Hepatic stellate cell (primary cell): ENCODE measurements at regions not wholly inside any gene's neighbourhood (a gene's known extent, or its start where the extent isn't known, plus 50 kb on each side); places are given as distances from the start of the nearest gene placed in this dataset.
"Not testable (repeated sequence)": the region's sequence is repeated elsewhere in the genome, so short reads cannot be mapped to it uniquely, and the experiment has no call there.

Experiments used
- DNase-seq: peaks from one replicate; pipeline ENCODE4 v3.0.0; 2011; ENCODE audit warnings: low spot score

DNA sequence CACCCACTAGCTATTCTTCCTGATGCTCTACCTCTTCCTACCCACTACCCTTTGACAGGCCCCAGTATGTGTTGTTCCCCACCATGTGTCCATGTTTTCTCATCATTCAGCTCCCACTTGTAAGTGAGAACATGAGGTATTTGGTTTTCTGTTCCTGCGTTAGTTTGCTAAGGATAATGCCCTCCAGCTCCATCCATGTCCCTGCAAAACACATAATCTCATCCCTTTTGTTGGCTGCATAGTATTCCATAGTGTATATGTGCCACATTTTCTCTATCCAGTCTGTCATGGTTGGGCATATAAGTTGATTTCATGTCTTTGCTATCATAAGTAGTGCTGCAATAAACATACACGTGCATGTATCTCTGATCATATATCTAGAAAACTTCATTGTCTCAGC is 218.3 kb upstream of the STXBP5 start:
- no peak for DNase-seq

DNA sequence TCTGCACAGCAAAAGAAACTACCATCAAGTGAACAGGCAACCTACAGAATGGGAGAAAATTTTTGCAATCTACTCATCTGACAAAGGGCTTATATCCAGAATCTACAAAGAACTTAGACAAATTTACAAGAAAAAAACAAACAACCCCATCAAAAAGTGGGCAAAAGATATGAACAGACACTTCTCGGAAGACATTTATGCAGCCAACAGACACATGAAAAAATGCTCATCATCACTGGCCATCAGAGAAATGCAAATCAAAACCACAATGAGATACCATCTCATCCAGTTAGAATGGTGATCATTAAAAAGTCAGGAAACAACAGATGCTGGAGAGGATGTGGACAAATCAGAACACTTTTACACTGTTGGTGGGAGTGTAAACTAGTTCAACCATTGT is 216.3 kb upstream of the STXBP5 start:
- not testable (repeated sequence) for DNase-seq

DNA sequence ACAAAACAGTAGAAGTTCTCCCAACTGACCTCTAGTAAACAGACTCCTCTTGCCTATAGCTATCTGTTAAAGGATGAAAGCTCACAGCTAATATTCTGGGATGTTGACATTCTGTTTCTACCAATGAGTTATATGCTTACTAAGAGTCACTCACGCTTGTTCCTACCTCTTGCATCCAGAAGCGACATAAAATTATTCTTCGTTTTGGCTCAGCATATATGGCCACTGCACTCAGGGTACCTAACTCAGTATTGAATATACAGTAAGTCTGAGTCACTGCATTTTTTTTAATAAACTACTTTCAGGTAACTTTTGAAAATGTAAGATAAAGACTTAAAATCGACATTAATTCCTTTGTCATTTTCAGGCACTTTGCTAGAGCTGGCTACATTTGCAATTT is 214.4 kb upstream of the STXBP5 start:
- no peak for DNase-seq

DNA sequence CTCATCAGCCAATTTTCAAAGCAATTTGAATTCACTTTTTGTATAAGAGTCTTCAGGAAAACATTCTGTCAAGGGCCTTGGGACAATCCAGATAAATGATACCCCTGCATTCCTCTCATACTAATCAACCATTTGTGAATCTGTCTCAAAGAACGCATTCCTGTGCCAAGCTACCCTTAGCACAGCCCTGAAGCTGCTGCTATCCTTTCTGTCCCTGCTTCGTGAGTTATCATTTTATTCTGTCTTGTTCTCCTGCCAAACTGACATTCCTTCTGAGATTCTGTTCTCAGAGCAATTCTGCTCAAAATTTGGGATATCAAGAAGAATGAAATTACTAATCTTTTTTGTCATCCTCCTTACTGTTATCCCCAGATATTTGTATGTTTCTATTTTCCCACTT is 213.9 kb upstream of the STXBP5 start:
- peak; percentile 22 for DNase-seq

DNA sequence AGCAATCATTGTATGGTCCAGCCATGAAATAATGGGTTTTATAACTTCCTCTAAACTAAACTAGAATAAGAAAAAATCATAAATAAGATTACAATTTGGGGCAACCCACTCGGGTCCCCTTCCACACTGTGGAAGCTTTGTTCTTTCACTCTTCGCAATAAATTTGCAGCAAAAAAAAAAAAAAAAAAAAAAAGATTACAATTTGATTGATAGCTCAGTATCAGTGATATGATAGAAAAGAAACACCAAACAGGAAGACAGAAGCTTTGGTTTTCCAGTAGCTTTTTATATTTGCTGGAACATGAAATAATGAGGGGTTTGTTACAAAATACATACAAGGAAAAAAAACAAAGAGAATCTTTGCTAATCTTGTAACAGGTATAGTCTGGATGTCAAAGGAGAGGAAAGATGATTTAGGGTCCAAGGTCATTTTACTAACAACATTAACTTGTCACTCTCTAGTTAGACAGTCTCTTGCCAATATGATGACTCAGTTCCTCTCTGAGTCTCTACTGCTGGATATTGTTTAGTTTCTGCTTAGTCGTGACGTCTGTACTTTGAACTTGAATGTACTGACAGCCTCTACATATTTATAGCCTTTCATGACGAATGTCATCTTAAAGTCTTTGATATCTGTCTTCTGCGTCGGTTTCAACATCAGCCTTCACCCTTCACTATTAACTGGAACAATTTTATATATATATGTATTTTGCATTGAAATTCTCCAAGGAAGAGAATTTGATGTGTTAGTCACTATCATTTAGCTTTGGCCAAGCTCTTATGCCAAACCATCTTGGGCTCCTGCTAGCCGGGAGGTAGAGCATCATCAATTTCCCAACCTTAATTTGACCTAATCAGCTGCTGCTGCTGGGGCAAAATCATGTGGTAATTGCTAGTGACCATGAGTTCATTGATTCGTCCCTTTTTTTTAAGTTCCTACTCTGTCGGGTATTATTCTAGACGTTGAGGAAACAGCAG is 213.1 kb upstream of the STXBP5 start:
- DNase-seq: peak; percentile 26

DNA sequence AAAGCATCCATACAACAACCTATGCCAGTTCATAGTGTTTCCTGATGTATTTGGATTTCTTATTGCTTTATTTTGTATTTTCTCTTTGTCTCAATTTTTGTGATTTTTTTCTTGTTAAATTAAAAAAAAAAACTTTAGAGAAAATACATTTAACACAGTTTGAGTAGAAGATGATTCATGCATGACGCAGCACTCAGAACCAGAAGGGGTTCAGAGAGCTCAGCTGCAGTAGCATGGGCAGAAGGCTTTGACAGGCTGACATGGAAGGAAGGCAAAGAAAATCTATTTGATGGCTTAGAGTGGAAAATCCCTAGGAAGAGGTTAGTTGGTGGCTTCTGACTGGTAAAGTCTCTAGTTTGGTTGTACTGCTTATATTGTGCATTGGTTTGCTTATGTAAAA is 207.2 kb upstream of the STXBP5 start:
- DNase-seq: peak; percentile 38

DNA sequence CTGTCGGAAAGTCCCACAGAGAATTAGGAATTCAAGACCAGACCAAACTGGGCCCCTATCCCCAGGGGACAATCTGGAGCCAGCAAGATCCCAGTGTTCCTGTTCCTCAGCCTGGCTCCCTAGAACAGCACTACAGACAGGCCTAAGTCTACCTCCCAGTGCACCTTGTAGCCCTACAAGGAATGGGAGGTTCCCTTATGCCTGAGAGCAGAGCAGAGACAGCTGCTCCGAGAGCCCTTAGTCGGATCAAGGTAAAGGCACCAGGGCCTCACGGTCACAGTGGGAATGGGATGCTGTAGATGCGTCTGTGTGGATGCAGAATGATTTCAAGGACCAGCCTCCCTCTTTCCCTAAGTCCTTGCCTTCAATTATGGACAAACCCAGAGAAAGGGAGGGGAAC is 204.5 kb upstream of the STXBP5 start:
- DNase-seq: no peak

DNA sequence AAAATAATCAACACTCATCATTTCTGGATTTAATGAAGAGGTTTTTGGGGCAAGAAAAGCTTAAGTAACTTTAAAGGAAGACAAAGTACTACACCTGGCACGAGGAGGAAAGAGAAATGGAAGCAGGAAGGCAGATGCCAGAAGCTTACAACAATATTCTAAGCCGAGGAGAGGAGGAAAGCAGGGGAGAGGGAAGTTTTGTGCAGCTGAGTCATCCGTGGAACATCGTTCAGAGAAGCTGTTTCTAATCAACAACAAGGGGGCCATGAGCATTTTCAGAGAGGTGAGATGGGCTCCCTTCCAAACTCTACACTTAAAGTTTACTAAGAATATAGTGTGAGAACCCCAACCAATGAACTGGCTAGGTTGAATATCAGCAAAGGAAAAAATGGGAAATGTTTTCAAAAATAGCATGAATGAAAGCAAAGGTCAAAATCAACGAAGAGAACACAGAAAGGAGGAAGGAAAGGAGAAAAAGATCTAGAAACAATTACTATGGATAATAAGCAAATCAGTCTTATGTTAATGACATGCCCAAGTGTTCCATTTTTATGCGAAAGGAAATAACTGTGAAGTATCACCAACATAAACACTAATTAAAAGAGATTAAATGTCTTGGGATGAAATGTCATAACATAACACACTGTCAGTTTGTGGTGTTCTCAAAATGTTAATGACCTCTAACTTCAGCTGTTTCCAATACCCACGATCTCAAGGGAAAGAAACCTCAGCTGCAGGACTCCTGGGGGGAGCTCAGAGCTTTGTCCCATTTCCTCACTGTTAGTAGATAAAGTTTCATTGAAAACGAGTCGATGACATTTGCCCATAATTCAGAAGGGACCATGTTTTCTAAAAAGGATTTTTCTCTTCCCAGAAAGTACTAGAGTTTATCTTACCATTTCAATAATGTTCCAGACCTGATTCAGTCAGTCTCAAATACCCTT is 203.4 kb upstream of the STXBP5 start:
- peak; percentile 45 for DNase-seq

DNA sequence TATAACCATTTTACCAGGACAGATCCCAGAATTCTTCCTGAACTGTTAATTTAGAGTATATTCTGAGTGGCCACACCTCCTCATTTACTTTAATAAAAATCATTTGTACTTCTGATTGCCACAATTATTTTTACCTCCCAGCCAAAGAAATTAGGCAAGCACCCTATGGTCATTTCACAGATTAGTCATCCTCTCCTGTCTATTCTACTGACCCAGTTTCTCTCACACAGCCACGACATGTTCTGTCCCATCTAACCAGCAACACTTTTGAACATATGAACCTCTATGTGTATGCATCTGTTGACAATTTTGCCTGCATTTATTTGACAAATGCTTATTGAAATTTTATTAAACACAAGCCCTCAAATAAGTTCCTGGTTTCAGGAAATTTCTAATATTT is 202.6 kb upstream of the STXBP5 start:
- no peak for DNase-seq

DNA sequence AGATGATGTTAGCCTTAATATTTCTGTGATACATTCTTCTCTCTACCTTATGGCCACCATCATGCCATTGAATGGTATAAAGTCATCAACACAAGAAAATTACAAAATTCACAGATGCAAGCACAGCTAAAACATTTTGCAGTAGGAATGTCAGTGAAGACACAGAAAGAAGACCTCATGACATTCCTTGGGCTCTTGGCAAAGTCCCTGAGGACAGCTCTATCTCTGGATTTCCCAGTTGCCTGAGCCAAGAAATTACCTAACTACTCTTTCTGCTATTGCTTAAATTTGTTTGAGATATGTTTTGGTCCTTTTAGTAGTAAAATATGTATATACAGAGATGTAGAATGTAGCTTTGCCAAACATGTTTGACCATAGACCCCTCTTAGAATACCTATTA is 201.0 kb upstream of the STXBP5 start:
- DNase-seq: no peak

DNA sequence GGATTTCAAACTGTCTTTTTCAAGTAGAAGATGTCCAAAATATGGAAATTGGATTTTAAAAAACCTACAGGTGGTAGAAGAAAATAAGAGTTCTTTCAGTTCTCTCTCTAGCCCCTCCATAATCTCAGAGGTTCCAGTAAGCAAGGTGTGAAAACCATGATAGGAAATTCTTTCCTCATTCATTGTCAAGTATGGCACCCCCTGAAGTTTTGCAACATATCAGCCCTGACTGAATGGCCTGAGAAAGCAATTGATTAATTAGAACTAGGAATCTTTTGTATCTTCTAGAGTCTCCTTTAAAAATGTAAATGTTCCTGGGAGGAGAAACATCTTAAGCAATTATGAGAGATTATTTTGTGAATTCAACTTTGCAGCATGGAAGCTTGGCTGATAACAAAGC is 198.7 kb upstream of the STXBP5 start:
- no peak for DNase-seq

DNA sequence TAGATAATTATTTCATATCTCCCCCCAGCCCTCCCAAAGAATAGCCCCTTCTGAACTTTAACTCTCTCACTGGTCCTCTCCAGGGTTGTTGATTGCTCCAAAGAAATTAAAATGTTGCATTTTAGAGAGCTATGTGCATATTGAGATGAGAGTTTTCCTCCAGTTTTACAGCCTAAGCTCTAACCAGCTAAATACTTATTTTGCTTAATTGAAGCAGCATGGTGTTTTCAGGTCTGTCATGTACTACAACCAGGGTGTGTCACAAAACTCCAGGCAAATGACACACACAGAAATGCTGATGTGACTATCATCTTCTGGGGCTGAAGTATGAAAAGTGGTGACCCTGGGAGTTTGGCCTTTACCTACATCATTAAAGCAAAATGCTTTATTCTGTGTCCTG is 196.8 kb upstream of the STXBP5 start:
- DNase-seq: no peak

DNA sequence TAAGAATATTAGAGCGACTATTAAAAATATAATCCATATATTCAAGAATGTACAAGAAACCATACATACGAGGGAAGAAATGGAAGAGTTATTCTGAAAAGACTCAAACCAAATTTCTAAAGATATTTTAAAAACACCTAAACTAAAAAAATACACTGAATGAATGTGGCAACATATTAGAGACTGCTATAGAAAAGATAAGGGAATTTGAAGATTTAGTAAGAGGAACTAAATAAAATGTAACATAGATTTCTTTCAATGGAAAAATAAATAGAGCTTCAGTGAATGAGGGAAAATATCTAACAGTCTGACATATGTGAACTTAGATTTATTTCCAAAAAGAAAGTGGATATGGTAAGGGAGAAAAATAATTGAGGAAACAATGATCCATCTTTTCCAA is 194.9 kb upstream of the STXBP5 start:
- DNase-seq: no peak

DNA sequence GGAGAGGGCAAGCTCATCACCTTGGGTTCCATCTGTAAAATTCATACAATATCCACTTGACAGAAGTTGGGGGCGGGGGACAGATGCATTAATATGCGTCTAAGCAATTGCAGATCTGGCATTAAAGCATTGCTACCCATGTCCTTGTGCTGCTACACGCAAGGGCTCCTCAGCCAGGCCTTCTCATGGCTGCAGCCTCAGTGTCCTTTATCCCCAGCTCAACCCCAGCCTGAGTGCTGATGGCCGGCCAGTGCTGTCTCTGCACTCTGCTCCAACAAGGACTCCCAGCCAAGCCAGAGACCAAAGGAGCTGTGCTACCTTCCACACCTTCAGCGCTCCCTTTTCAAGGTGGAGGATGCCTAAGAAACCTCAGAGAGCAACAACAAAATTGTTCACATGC is 188.5 kb upstream of the STXBP5 start:
- DNase-seq: no peak

DNA sequence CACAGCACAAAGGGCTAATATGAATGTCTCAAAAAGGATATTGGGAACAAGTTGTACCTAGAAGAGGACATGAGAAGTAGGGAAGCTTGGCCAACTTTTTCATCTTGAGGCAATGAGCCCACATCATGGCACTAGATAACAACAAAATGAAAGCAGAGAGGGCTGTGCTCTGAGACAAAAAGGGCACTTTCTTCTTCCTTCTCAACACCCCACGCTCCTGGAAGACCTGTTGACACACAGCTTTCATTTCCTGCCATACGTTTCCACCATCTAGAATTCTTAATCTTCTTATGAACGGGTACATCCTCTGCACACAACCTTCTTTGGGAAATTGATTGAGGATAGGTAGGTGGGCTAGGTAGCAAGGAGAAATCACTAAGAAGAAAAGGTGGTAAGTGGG is 187.8 kb upstream of the STXBP5 start:
- no peak for DNase-seq

DNA sequence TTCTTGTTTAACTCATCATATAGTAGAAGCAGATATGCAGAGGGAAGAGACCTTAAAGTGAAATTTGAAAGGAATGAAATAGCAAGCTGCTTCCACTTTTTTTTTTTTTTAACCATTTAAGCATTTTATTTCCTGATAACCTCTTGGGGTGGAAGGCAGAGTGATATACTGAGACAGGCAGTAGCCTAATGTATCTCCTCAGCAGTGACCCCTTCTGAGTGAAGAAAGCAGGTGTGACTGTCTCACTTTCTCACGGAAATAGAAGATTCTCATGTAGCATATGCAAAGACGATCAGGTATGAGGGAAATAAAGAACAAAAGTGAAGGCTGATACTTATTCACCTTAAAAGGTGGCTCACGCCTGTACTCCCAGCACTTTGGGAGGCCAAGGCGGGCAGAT is 187.1 kb upstream of the STXBP5 start:
- DNase-seq: no peak

DNA sequence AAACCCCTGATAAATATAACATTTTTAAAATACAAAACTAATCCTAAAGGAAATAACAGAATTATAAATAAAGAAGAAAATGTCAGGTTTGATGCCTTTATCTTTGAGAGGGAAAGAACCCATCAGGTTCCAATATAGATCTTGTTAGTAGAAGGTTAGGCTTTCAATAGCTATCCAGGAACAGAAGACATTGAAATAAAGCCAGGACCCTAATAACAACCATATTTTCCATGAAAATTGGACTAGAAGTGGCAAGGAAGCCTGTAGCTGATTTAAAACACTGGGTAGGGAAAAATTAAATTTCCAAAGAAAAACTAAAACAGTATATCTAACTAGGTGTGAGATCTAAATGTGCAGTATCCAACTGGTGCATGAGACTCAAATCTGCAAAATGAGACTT is 185.2 kb upstream of the STXBP5 start:
- DNase-seq: no peak

DNA sequence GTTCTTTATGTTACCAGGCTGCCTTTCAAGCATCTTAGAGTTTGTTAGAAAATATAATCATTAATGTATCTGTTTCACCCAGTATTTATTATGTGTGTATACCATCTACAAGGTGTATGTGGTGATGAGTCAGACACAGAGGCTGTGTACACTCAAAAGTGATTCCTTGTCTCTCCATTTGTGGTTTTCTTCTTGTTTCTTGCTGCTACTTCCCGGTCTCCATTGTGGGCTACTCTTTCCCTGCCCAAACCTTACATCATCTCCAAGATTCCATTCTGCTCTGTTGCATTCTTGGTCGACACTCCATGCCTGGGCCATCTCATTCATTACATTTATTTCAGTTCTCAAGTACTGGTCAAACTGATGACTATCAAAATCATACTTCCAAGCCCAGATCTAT is 182.2 kb upstream of the STXBP5 start:
- no peak for DNase-seq

DNA sequence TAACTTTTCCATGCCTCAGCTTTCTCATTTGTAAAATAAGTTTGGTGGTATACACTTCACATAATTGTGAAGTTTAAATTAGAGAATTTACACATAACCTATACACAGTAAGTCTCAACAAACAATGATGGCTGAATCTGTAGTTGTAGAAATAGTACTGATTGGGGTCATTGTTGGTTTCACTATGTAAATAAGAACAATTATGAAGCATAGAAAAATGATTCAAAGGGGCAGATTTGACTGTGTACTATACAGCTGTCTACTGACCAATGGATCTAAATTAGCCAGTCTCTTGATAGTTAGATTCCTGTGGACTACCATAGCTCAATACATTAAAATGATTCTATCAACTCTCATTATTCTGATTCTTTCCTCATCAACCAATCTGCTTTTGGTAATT is 181.1 kb upstream of the STXBP5 start:
- DNase-seq: no peak

DNA sequence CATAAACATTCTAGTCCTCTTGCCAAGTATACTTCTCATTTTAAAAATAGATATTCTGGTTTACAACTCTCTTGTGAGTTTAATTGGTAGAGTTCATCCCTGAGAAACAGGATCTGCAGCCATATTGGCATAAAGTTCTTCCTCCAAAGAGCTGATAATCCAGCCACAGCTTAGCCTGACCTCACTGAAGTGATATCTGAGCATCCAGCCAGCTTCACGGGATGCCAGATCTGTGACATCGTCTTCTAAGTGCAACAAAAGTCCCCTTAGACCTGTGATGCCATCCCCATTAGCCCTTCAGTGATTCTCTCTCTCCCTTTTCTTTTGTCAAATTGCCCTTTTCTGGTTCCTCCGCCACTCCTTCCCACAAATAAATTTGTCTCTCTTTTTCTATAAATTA is 180.6 kb upstream of the STXBP5 start:
- no peak for DNase-seq

DNA sequence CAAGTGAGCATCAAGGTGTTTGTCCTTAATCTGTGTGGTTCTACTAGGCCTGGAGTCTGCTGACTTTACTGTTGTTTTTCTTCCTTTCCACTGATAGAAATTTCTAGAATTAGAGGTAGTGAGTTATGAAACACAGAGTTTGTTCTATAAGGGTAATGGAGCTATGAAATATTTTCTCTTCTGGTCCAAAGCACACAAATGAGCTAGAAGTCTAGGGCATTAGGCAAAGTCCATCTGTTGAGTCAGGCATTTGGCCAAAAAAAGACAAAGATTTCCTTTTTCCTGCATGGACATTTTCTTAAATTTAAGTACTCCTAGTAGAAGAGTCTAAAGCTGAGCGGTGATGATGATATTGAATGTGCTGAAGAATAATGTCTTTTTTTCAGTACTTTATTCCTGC is 174.3 kb upstream of the STXBP5 start:
- no peak for DNase-seq

DNA sequence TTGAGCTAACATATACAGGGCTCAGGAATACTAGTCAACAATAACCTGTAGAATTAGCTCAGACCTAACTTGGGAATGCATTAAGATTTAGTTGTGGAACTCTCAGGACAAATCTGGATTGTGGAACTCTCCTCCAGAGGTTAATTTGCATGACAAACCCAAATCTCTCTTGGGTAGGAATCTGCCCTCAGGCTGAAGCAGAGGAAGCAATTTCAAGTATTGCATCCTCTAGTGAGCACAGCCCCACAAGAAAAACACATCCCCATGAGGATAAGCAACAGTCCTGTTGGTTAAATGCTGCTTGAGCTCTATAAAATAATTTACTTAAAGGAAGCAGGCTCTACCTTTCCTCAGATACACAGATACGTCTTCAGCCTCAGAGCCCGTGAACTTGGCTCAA is 170.9 kb upstream of the STXBP5 start:
- no peak for DNase-seq

DNA sequence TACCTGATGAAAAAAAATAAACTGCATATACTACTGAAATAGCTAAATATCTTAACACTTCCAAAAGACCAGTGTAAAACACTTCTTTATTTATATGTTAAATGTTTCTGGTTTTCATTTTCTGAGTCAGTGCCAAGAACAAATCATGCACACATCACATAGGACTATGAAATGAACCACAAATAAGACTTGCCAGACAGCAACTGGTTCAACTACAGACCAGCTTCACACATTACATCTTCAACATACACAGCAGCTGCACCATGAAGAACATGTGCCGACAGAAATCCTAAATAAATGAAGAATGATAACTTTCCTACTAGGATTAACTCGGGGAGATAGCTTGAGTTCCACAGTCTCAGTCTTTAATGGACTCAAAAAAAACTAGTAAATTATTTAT is 168.3 kb upstream of the STXBP5 start:
- no peak for DNase-seq
